Neural progenitor cell (in vitro differentiated cells): ENCODE measurements at regions not wholly inside any gene's neighbourhood (a gene's known extent, or its start where the extent isn't known, plus 50 kb on each side); places are given as distances from the start of the nearest gene placed in this dataset.

ENCODE experiments used
- DNase-seq: peaks from one replicate; pipeline ENCODE4 v3.0.0-alpha.2; 2016; ENCODE audit warnings: low spot score
- H2AFZ ChIP-seq: fragments of 200-600 bp; sonication (generic); replicated peaks from 2 replicates; pipeline ENCODE4 v1.6.1; 2016; ENCODE audit warnings: antibody characterized with exemption
- H3F3A ChIP-seq: fragments of 200-600 bp; sonication (generic); 2 replicates; pipeline ENCODE4 v1.6.1; 2016; ENCODE audit warnings: antibody characterized with exemption, low read depth
- H3K27ac ChIP-seq: fragments of 200-600 bp; sonication (generic); 2 replicates; pipeline ENCODE4 v1.5.1; 2016; ENCODE audit warnings: mild to moderate bottlenecking
- H3K27me3 ChIP-seq: fragments of 200-600 bp; sonication (generic); 2 replicates; pipeline ENCODE4 v1.6.1; 2016; ENCODE audit warnings: mild to moderate bottlenecking, moderate library complexity
- H3K36me3 ChIP-seq: fragments of 200-600 bp; sonication (generic); 2 replicates; pipeline ENCODE4 v1.5.1; 2016
- H3K4me1 ChIP-seq: fragments of 200-600 bp; sonication (generic); 2 replicates; pipeline ENCODE4 v1.6.1; 2016; ENCODE audit warnings: mixed run types
- H3K4me2 ChIP-seq: fragments of 200-600 bp; sonication (generic); 2 replicates; pipeline ENCODE4 v1.6.1; 2016
- H3K4me3 ChIP-seq: fragments of 200-600 bp; sonication (generic); 2 replicates; pipeline ENCODE4 v1.5.1; 2016
- H3K79me2 ChIP-seq: fragments of 200-600 bp; sonication (generic); 2 replicates; pipeline ENCODE4 v1.6.1; 2016; ENCODE audit warnings: low read depth
- H3K9ac ChIP-seq: fragments of 200-600 bp; sonication (generic); 2 replicates; pipeline ENCODE4 v1.6.1; 2016
- H3K9me3 ChIP-seq: fragments of 200-600 bp; sonication (generic); 2 replicates; pipeline ENCODE4 v1.5.1; 2016; ENCODE audit warnings: low read depth
- H4K20me1 ChIP-seq: fragments of 200-600 bp; sonication (generic); 2 replicates; pipeline ENCODE4 v1.6.1; 2016; ENCODE audit warnings: low read depth
- H3K27ac Mint-ChIP-seq: 3 replicates; pipeline ENCODE4 v1.8.0; 2021; ENCODE audit warnings: mixed read lengths
- H3K27me3 Mint-ChIP-seq: 2 replicates; pipeline ENCODE4 v1.8.0; 2022; ENCODE audit warnings: low read depth, mild to moderate bottlenecking, inconsistent platforms, moderate library complexity, mixed read lengths; ENCODE audit not compliant: insufficient read depth
- H3K36me3 Mint-ChIP-seq: 3 replicates; pipeline ENCODE4 v1.8.0; 2021; ENCODE audit warnings: mixed read lengths
- H3K4me1 Mint-ChIP-seq: 3 replicates; pipeline ENCODE4 v1.8.0; 2021; ENCODE audit warnings: mixed read lengths
- H3K4me3 Mint-ChIP-seq: 3 replicates; pipeline ENCODE4 v1.8.0; 2021; ENCODE audit warnings: mild to moderate bottlenecking, moderate library complexity, mixed read lengths
- H3K9me3 Mint-ChIP-seq: 3 replicates; pipeline ENCODE4 v1.8.0; 2020; ENCODE audit warnings: mixed read lengths
- EZH2 ChIP-seq: fragments of 200-600 bp; sonication (generic); IDR thresholded peaks from 2 replicates; pipeline ENCODE4 v1.6.1; 2017; ENCODE audit warnings: antibody characterized with exemption, mild to moderate bottlenecking, moderate library complexity
- EZH2phosphoT487 ChIP-seq: fragments of 200-600 bp; sonication (generic); IDR thresholded peaks from 2 replicates; pipeline ENCODE4 v1.6.1; 2017; ENCODE audit warnings: antibody characterized with exemption
- TF ChIP-seq, protein P1 (sequence below): fragments of 200-600 bp; sonication (generic); IDR thresholded peaks from 2 replicates; pipeline ENCODE4 v1.5.1; 2017; ENCODE audit warnings: antibody characterized with exemption, mild to moderate bottlenecking

DNA sequence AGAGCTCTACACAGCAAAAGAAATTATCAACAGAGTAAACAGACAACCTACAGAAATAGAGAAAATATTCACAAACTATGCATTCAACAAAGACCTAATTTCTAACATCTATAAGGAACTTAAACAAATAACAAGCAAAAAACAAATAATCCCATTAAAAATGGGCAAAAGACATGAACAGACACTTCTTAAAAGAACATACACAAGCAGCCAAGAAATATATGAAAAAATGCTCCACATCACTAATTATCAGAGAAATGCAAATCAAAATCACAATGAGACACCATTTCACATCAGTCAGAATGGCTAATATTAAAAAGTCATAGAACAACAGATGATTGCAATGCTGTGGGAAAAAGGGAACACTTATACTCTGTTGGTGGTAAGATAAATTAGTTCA lies 100.7 kb upstream of the LGR5 start:
- Histone ChIP-seq H3K4me3 (no peak overlapping the region), H3K36me3 (no peaks in the 10 kb centered on the region), H3K9ac (no peak overlapping the region), H3K27me3 (no peaks in the 10 kb centered on the region), H4K20me1 (no peaks in the 10 kb centered on the region), H2AFZ (no peak overlapping the region), H3K4me2 (no peak overlapping the region), H3K79me2 (no peaks in the 10 kb centered on the region), H3K9me3 (no peaks in the 10 kb centered on the region), H3K4me1 (no peaks in the 10 kb centered on the region), H3F3A (no peaks in the 10 kb centered on the region), H3K27ac (no peak overlapping the region)
- Mint-ChIP-seq H3K9me3 (peaks cover 7% of the 10 kb centered on the region), H3K4me3 (no peak overlapping the region), H3K36me3 (no peaks in the 10 kb centered on the region), H3K27ac (no peak overlapping the region), H3K27me3 (no peaks in the 10 kb centered on the region), H3K4me1 (no peaks in the 10 kb centered on the region)
- TF ChIP-seq, protein P1, sequence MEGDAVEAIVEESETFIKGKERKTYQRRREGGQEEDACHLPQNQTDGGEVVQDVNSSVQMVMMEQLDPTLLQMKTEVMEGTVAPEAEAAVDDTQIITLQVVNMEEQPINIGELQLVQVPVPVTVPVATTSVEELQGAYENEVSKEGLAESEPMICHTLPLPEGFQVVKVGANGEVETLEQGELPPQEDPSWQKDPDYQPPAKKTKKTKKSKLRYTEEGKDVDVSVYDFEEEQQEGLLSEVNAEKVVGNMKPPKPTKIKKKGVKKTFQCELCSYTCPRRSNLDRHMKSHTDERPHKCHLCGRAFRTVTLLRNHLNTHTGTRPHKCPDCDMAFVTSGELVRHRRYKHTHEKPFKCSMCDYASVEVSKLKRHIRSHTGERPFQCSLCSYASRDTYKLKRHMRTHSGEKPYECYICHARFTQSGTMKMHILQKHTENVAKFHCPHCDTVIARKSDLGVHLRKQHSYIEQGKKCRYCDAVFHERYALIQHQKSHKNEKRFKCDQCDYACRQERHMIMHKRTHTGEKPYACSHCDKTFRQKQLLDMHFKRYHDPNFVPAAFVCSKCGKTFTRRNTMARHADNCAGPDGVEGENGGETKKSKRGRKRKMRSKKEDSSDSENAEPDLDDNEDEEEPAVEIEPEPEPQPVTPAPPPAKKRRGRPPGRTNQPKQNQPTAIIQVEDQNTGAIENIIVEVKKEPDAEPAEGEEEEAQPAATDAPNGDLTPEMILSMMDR, result no peak
- TF ChIP-seq EZH2 (no peak), EZH2phosphoT487 (no peak)
- DNase-seq, result no peak

DNA sequence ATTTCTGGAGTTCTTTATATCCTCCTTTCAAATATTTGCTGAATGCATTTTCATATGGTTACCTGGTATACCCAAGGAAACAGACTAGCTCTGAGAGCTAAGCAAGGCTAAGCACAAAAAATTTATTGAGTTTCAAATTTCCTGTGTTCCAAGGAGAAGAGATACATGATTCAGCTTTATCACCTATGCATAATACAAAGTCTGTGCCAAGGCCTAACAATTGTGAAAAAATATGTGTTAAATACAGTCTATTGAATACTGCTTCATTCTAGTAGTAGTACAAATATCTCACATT lies 103.7 kb upstream of the LGR5 start:
- no peaks in the 10 kb centered on the region for H3K36me3 Mint-ChIP-seq
- H3K9me3 ChIP-seq, result no peaks in the 10 kb centered on the region

DNA sequence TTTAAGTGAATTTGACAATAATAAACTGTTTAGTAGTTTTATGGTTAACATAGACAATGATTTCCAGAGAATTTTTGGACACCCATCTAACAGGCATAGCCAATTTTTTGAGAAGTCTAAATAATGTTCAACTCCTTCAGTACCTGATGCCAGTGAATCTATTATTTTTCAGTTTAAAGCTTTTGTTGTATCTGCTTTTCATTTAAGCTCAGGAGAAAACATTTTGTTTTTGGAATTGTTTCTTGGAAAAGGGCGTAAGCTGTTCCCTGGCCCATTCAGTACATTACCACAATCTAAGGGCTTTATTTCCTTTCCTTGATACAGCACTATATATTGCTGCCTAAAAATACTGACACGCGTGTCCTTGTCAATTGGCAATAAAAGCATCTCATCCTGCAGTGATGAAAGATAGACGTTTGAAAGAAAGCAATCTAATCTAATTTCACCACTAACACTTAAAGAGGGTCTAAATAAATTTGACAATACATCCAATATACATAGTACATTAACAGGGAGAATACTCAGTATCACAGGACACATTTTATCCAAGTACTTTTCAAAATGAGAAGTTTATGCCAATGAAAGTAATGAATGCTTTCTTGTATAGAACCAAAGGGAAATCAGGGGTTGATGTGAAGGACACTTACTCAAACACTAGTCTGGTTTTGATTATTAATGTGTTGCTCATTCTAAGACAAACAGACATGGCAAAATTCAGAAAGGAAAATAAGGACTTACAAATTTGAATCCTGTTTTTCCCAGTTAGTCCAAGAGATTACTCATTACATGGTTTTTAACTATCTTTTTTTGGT lies 104.2 kb upstream of the LGR5 start:
- Mint-ChIP-seq H3K4me1 (no peaks in the 10 kb centered on the region), H3K9me3 (peaks cover 5% of the 10 kb centered on the region), H3K27me3 (no peaks in the 10 kb centered on the region), H3K4me3 (no peak overlapping the region), H3K36me3 (no peaks in the 10 kb centered on the region), H3K27ac (no peak overlapping the region)
- no peaks in the 10 kb centered on the region for H3K9me3 ChIP-seq
- H3K4me2 ChIP-seq, result no peak overlapping the region
- H3K4me1 ChIP-seq, result no peaks in the 10 kb centered on the region
- no peaks in the 10 kb centered on the region for H4K20me1 ChIP-seq
- H3K79me2 ChIP-seq, result no peaks in the 10 kb centered on the region
- H3K4me3 ChIP-seq, result no peak overlapping the region
- peak overlapping the region; percentile 53 for H2AFZ ChIP-seq
- DNase-seq, result no peak
- H3F3A ChIP-seq, result no peaks in the 10 kb centered on the region
- no peaks in the 10 kb centered on the region for H3K36me3 ChIP-seq
- H3K27ac ChIP-seq, result no peak overlapping the region
- no peaks in the 10 kb centered on the region for H3K27me3 ChIP-seq
- TF ChIP-seq EZH2 (no peak), EZH2phosphoT487 (no peak)
- TF ChIP-seq, protein P1, result no peak
- H3K9ac ChIP-seq, result no peak overlapping the region

More for the DNA sequence above, 103.7 kb upstream of the LGR5 start:
- no peak overlapping the region for H2AFZ ChIP-seq
- H3K4me3 ChIP-seq, result no peak overlapping the region
- H3K27ac ChIP-seq, result no peak overlapping the region
- H3K9ac ChIP-seq, result no peak overlapping the region
- TF ChIP-seq EZH2phosphoT487, result no peak
- TF ChIP-seq EZH2, result no peak
- TF ChIP-seq, protein P1, result no peak
- Mint-ChIP-seq H3K9me3 (peaks cover 5% of the 10 kb centered on the region), H3K27ac (no peak overlapping the region), H3K27me3 (no peaks in the 10 kb centered on the region), H3K4me3 (no peak overlapping the region), H3K4me1 (no peaks in the 10 kb centered on the region)
- H3K36me3 ChIP-seq, result no peaks in the 10 kb centered on the region
- no peak overlapping the region for H3K4me2 ChIP-seq
- no peaks in the 10 kb centered on the region for H3F3A ChIP-seq
- no peaks in the 10 kb centered on the region for H4K20me1 ChIP-seq
- H3K79me2 ChIP-seq, result no peaks in the 10 kb centered on the region
- no peak for DNase-seq
- H3K27me3 ChIP-seq, result no peaks in the 10 kb centered on the region
- H3K4me1 ChIP-seq, result no peaks in the 10 kb centered on the region
